Kidney capillary endothelial cell (primary cell): ENCODE measurements at regions not wholly inside any gene's neighbourhood (a gene's known extent, or its start where the extent isn't known, plus 50 kb on each side); places are given as distances from the start of the nearest gene placed in this dataset.

Experiments
- DNase-seq: peaks from one replicate; pipeline ENCODE4 v3.0.0-alpha.2; 2018; ENCODE audit warnings: low spot score

DNA sequence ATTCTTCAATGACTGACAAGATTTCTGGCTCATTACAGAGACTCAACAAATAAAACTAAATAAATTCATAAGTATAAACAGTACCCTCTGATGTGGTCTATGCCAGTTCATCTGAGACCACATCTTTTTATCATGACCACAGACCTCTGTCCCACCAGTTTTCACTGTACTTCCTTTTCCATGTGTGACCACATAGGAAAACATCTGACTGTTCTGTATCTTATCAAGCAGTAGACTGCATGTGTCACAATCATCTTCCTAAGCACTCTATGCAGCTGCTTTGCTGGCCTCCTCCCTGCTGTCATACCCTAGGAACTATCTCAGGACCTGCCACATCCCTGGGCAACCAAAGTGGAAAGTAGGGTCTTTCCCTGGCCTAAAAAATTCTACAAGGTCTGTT is 205.0 kb upstream of the ZNF462 start:
- DNase-seq: no peak

DNA sequence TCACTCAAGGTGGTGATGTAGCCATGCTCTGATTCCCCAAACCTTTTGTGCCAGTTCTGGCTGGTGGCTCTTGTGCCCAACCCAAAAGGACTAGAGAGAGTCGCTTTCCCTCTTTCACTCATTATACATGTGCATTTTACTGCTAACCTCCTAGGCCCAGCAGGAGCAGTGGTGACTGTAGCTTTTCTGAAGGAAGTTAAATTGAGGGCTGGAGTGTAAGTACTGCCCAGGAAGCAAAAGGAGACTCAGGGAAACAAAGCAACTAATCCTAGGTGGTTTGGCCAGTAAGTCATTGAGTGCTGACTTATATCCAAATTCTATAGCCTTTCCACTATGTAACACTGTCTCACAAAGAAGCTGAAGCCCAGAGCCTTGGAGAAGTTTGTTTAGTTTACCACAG is 194.4 kb upstream of the ZNF462 start:
- no peak for DNase-seq

GRCh38 chr9:106669835-106670234 is 193.1 kb upstream of the ZNF462 start:
- no peak for DNase-seq

GRCh38 chr9:106670418-106670817 is 192.5 kb upstream of the ZNF462 start:
- DNase-seq: no peak

- DNase-seq: no peak
Measured at GRCh38 chr9:106675780-106676179, 187.2 kb upstream of the ZNF462 start.

DNA sequence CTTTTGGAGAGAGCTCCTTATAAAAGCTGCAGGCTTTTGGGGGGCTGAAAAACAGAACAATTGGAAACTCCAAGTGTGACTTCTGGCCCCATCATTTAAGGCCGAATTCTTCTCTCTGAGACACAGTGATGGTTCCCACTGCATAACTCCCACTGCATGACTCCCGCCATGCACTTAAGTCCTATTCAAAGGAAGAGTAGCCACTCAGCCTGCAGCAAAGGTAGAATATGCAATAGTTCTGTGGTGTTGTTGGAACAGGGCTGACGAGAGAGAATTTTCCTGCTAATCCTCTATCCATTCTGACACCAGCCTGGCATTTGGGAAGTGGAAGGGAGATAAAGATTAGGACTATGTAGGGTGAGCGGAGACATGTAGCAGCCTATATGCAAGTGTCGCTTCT is 185.6 kb upstream of the ZNF462 start:
- no peak for DNase-seq

DNA sequence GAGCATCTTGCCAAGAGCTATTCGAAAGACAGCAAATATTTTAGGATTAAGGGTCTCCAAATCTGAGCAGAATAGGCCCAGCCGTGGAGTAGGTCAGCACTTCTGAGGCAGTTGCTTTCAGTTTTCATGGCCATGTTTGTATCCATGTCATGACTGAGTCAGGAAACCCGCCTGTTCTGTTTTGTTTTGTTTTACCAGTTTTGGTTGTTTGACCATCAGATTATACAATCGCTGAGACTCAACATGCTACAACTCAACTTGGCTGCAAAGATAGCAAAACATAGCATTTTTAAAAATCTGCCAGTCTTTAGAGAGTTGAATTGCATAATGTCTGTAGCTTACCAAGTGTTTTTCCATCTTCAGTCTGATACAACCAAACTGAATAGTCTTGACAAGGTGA is 185.1 kb upstream of the ZNF462 start:
- DNase-seq: no peak

DNA sequence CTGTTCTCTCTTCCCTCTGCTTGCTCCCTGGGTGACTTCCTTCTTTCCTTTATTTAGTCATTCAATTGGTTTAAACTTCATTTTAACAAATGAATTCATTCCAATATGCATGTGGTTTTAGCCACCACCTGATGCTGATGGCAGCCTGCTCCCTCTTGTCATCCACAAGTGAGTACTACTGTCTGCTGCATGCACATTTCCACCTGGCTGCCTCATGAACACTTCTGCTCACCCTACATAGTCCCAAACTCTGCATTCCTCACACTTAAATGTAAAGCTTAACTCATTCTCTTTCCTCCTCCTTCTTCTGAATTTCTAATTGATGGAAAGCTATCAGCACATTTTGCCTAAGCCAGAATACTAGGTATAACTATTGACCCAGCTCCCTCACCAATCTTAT is 184.7 kb upstream of the ZNF462 start:
- DNase-seq: no peak

DNA sequence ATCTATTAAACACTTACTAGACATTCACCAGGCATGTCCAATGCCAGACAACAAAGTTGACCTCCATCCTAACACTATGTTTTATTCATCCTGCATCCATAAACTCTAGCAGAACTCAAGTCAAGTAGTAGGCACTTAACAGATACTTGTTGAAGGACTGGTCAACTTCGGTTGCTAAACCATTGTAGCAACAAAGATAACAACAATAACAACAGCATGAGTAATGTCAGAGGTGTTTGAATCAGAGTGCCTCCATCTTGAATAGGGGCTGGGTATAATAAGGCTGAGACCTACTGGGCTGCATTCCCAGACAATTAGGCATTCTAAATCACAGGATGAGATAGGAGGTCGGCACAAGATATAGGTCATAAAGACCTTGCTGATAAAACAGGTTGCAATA is 180.5 kb upstream of the ZNF462 start:
- peak; percentile 14 for DNase-seq

DNA sequence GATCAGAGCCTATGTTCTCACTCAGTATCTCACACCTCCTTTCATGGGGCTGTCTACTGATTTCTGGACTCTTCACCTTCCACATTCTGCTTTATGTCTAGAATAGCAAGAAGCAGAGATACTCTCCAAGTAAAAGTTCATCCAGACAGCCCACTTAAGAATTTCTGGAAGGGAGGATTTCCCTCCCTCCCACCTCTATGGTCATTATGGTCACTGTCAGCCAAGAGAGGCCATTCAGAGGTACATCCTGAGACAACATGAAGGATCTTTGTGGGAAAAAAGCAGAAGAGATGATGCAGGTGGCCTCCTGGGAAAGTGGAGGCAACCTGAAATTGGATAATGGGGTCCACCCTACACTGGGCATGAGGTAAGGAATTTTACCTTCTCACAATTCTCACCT is 179.5 kb upstream of the ZNF462 start:
- DNase-seq: no peak

GRCh38 chr9:106684940-106685695 is 177.8 kb upstream of the ZNF462 start:
- DNase-seq: no peak

GRCh38 chr9:106689089-106689488 is 173.9 kb upstream of the ZNF462 start:
- no peak for DNase-seq

- DNase-seq: no peak
Measured at GRCh38 chr9:106691627-106692026, 171.3 kb upstream of the ZNF462 start.

DNA sequence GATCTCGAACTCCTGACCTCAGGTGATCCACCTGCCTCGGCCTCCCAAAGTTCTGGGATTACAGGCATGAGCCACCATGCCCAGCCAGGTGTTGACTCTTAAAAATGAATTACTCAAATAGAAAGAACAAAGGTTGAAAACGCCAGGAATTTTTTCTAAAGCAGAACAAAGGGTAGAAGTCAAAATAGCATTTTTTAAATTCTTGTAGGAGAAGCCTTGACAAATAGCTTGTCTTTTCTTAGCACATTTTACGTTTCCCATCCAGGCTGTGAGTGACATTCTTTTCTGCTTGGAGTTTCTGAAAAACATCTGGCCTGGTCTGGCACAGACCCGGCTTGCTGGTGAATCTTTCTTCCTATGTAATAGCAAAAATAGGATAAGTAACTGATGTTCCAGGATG is 169.4 kb upstream of the ZNF462 start:
- no peak for DNase-seq

- no peak for DNase-seq
Measured at GRCh38 chr9:106696804-106697203, 166.2 kb upstream of the ZNF462 start.

- no peak for DNase-seq
Measured at GRCh38 chr9:106697390-106697749, 165.6 kb upstream of the ZNF462 start.

DNA sequence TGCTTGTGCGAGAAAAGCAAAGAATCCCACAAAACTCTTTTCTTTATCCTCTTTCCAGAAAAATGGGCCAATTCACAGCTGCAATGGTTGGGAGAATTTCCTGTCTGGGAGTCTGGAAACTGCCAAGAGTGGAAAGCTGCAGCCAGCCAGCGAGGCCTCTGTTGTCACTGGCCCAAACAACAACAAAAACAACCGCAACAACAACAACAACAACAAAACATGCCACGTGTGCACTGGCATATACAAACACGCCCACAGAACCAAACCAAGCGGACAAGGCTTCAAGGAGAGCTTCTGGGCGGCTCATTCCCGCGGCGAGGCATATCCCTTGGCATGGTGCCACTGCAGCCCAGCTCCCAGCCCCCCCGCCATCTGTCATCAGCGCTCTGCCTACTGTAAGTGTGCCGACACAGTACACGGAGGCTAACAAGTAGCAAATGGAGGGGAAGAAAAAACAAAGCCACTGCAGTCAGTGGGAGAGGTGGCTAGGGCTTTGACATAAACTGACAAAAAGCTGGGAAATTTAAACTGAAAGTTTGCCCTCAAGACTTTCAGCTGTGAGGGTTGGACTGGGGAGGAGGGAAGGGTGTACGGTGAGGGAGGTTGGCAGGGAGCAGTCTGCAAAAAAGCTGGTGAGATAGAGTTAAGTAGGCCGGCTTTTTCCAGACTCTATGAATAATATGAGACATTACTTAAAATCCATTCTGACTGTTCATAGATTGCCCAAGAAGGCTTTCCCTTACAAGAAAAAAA is 165.0 kb upstream of the ZNF462 start:
- DNase-seq: peak; percentile 25

GRCh38 chr9:106700676-106701075 is 162.3 kb upstream of the ZNF462 start:
- DNase-seq: no peak

- no peak for DNase-seq
Measured at GRCh38 chr9:106701611-106702010, 161.4 kb upstream of the ZNF462 start.

GRCh38 chr9:106704056-106704615 is 158.8 kb upstream of the ZNF462 start:
- DNase-seq: no peak

- DNase-seq: no peak
Measured at GRCh38 chr9:106707291-106707690, 155.7 kb upstream of the ZNF462 start.

- DNase-seq: no peak
Measured at GRCh38 chr9:106707738-106708474, 155.1 kb upstream of the ZNF462 start.
